Testis (tissue), 2 donors: ENCODE measurements at regions not wholly inside any gene's neighbourhood (a gene's known extent, or its start where the extent isn't known, plus 50 kb on each side); places are given as distances from the start of the nearest gene placed in this dataset.

Source experiments
- DNase-seq: peaks from one replicate; pipeline ENCODE4 v3.0.0-alpha.2; 2019
- H3K27ac ChIP-seq, 2 donors: fragments of 200-600 bp; sonication (generic); one replicate each; pipeline ENCODE4 v1.5.1; 2019
- H3K27me3 ChIP-seq: fragments of 200-600 bp; sonication (generic); one replicate; pipeline ENCODE4 v1.5.1; 2019
- H3K36me3 ChIP-seq: fragments of 200-600 bp; sonication (generic); one replicate; pipeline ENCODE4 v1.5.1; 2017; ENCODE audit warnings: low read depth; ENCODE audit errors: missing control alignments
- H3K4me1 ChIP-seq: fragments of 200-600 bp; sonication (generic); one replicate; pipeline ENCODE4 v1.5.1; 2019
- H3K4me3 ChIP-seq, 2 donors: fragments of 200-600 bp; sonication (generic); one replicate each; pipeline ENCODE4 v1.5.1; 2017 to 2019
- H3K9me3 ChIP-seq: fragments of 200-600 bp; sonication (generic); one replicate; pipeline ENCODE4 v1.5.1; 2017
- CTCF ChIP-seq, 3 experiments: fragments of 450-650 bp in 2 of 3; fragments of 200-600 bp in 1 of 3; sonication (generic) in 1 of 3; IDR thresholded peaks; one replicate each; pipeline ENCODE4 v1.5.1; 2016 to 2019; ENCODE audit warnings: antibody characterized with exemption in 3 of 3, mild to moderate bottlenecking in 2 of 3, moderate library complexity in 1 of 3
- POLR2A ChIP-seq: fragments of 450-650 bp; IDR thresholded peaks from one replicate; pipeline ENCODE4 v1.6.1; 2017; ENCODE audit warnings: antibody characterized with exemption, mild to moderate bottlenecking, moderate library complexity
- WGBS, 2 donors: methylation state at CpG; one replicate each; pipeline ENCODE4 v1.1.5; 2018; 5-methylcytosine and 5-hydroxymethylcytosine counted together
- intact Hi-C: fragments of 100-400 bp; cut with DNase I; formaldehyde crosslinking; loops from one replicate; pipeline ENCODE4 v1.15.1; 2023; ENCODE audit warnings: low total_unique reads

- Histone ChIP-seq H3K4me1 (no peaks in the 10 kb centered on the region), H3K9me3 (no peaks in the 10 kb centered on the region), H3K4me3 (no peak overlapping the region), H3K27me3 (no peaks in the 10 kb centered on the region), H3K27ac (no peak overlapping the region), H3K36me3 (no peaks in the 10 kb centered on the region)
- TF ChIP-seq CTCF (IDR thresholded peaks at IDR 0.05) (no peak), POLR2A (no peak)
- 87 to 88% methylated on average over 4 of the region's 4 CpGs for WGBS, 2 donors
- DNase-seq = no peak
- intact Hi-C loops = no loop called here
These were observed 203.6 kb upstream of the KYNU start for GRCh38 chr2:142673836-142674235.

GRCh38 chr2:142672698-142673097 lies 204.8 kb upstream of the KYNU start:
- intact Hi-C loops = no loop called here
- WGBS, 2 donors = 89% methylated on average over 6 of the region's 6 CpGs
- H3K9me3 ChIP-seq = no peaks in the 10 kb centered on the region

GRCh38 chr2:142670362-142670761 lies 207.1 kb upstream of the KYNU start:
- H3K27ac ChIP-seq = no peak overlapping the region

More at GRCh38 chr2:142672698-142673097, 204.8 kb upstream of the KYNU start:
- Histone ChIP-seq H3K36me3 (no peaks in the 10 kb centered on the region), H3K27me3 (no peaks in the 10 kb centered on the region), H3K4me3 (no peak overlapping the region), H3K27ac (no peak overlapping the region), H3K4me1 (no peaks in the 10 kb centered on the region)
- TF ChIP-seq POLR2A = no peak
- no peak for TF ChIP-seq CTCF (IDR thresholded peaks at IDR 0.05)
- no peak for DNase-seq

GRCh38 chr2:142668420-142668819 lies 209.0 kb upstream of the KYNU start:
- Histone ChIP-seq H3K27me3 (no peaks in the 10 kb centered on the region), H3K27ac (no peak overlapping the region), H3K4me3 (no peak overlapping the region), H3K4me1 (no peaks in the 10 kb centered on the region), H3K36me3 (no peaks in the 10 kb centered on the region), H3K9me3 (no peaks in the 10 kb centered on the region)
- 87 to 89% methylated on average over 3 of the region's 3 CpGs for WGBS, 2 donors
- TF ChIP-seq POLR2A (no peak), CTCF (IDR thresholded peaks at IDR 0.05) (no peak)
- no peak for DNase-seq
- intact Hi-C loops = no loop called here

More at GRCh38 chr2:142670362-142670761, 207.1 kb upstream of the KYNU start:
- Histone ChIP-seq H3K36me3 (no peaks in the 10 kb centered on the region), H3K27me3 (no peaks in the 10 kb centered on the region), H3K4me3 (no peak overlapping the region), H3K4me1 (no peaks in the 10 kb centered on the region), H3K9me3 (no peaks in the 10 kb centered on the region)
- no peak for TF ChIP-seq CTCF (IDR thresholded peaks at IDR 0.05)
- TF ChIP-seq POLR2A = no peak
- DNase-seq = no peak
- intact Hi-C loops = no loop called here
- 39 to 80% methylated on average over 1 of the region's 1 CpG for WGBS, 2 donors

GRCh38 chr2:142665241-142665640 lies 212.2 kb upstream of the KYNU start:
- Histone ChIP-seq H3K9me3 (no peaks in the 10 kb centered on the region), H3K27ac (no peak overlapping the region), H3K4me1 (no peaks in the 10 kb centered on the region), H3K27me3 (no peaks in the 10 kb centered on the region), H3K36me3 (no peaks in the 10 kb centered on the region), H3K4me3 (no peak overlapping the region)
- TF ChIP-seq POLR2A (no peak), CTCF (IDR thresholded peaks at IDR 0.05) (no peak)
- intact Hi-C loops = no loop called here
- no peak for DNase-seq
- 89 to 93% methylated on average over 3 of the region's 3 CpGs for WGBS, 2 donors
